ENCODE measurements at regions not wholly inside any gene's neighbourhood (a gene's known extent, or its start where the extent isn't known, plus 50 kb on each side); places are given as distances from the start of the nearest gene placed in this dataset.
"Not testable (repeated sequence)": the region's sequence is repeated elsewhere in the genome, so short reads cannot be mapped to it uniquely, and the experiment has no call there.

DNA sequence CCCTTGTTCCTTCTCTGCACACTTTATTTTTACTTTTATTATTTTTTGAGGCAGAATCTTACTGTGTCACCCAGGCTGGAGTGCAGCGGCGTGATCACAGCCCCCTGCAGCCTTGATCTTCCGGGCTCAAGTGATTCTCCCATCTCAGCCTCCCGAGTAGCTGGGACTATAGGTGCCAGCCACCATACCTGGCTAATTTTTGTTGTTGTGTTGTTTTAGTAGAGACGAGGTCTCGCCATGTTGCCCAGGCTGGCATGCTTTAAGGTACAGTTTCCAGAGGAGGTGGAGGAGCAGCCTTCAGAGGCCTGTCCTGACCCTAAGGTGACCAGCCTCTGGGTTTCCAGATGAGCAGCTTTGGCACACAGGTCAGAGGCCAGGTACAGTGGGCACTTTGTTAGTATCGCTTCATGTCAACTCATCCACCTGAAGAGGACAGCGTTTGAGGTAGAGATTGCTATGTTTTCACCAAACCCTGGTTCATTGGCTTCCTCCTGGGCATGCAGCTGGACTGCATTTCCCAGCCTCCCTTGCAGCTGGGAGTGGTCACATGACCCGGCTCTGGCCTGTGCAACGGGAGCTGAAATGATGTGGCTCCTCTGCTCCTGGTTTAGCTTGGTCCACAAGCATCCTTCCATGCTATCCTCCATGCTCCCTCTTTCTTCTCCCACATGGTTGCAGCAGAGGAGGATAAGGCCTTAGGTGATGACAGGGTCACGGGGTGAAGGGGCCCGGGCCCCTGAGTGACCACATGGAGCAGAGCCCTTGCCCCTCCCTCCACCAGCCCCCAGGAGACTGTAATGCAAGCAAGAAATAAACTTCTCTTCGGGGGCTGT is 139.3 kb upstream of the IER5L start:
- DNase-seq (ENCODE audit: low read depth in 2 of 2), result no peak

DNA sequence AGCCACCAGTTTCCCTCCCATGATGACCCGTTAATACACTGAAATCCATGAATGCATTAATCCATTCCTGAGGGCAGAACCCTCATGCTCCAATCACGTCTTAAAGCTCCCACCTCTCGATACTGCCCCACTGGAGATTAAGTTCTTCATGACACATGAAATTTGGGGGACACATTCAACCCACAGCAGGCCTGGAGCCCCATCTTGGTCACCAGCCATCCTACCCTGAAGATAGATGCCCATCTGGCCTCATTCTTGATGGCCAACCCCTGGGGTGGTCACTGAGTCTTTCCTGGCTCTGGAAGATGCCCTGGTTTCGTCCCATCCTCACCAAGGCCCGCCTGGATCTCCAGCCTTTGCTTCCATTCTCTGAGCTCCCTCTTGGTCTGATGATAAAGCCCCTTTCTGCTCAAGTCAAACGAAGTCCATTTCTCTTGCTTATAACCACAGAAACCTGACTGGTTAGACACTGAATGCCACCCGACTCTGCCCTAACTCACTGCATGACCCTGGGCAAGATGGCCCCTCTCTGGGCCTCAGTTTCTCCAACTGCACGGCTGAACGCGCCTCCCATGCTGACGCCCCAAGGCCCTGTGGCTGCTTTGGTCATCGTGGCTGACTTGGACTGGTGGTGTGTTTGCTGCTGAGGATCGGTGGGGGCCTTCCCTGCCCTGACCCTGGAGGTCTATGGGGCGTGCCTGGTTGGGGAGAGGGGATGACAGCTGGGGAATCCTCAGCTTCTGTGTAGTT is 138.4 kb upstream of the IER5L start:
- DNase-seq (ENCODE audit: low read depth in 2 of 2), result no peak

GRCh38 chr9:129313331-129313955 is 135.4 kb upstream of the IER5L start:
- no peak for DNase-seq (ENCODE audit: low read depth in 2 of 2)

GRCh38 chr9:129312251-129313122 is 134.4 kb upstream of the IER5L start:
- no peak for DNase-seq (ENCODE audit: low read depth in 2 of 2)

DNA sequence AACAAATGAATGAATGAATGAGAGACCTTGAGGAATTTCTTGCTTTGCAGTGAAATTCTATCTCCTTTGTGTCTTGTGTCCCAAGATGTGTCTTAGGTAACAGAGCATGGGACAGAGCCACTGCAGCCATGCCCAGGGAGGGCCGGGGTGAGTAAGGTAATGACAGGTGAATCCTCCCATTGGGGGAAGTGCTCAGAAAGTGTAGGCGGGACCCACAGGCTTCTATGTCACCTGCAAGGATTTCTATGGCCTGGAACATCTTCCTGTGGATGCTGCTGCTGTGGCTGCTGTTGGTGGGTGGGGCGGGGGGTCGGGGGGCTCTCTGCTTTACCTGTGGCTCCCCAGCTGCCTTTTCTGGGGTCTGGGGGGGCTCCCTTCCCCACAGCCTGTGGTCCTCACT is 133.6 kb upstream of the IER5L start:
- DNase-seq (ENCODE audit: low read depth in 2 of 2), result no peak

GRCh38 chr9:129310666-129311350 is 132.7 kb upstream of the IER5L start:
- no peak for DNase-seq (ENCODE audit: low read depth in 2 of 2)

DNA sequence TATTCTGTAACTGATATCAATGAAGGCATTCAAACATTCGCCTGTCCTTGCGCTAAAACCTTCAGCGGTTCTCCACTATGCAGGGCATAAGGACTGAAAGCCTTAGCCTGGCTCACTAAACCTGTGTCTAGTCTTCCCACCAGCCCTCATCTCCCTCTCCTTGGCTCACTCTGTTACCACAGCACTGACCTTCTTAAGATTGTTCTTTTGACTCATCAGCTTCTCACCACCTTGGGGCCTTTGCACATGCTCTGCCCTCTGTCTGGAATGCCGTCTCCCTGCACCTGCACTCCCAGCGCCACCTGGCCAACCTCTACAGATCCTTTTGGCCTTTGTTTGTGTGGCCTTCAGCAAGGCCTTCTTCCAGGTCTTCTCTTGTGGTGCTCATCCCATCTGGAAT is 131.8 kb upstream of the IER5L start:
- no peak for DNase-seq (ENCODE audit: low read depth in 2 of 2)

- DNase-seq (ENCODE audit: low read depth in 2 of 2), result no peak
These were observed 131.0 kb upstream of the IER5L start for GRCh38 chr9:129309041-129309430.

DNA sequence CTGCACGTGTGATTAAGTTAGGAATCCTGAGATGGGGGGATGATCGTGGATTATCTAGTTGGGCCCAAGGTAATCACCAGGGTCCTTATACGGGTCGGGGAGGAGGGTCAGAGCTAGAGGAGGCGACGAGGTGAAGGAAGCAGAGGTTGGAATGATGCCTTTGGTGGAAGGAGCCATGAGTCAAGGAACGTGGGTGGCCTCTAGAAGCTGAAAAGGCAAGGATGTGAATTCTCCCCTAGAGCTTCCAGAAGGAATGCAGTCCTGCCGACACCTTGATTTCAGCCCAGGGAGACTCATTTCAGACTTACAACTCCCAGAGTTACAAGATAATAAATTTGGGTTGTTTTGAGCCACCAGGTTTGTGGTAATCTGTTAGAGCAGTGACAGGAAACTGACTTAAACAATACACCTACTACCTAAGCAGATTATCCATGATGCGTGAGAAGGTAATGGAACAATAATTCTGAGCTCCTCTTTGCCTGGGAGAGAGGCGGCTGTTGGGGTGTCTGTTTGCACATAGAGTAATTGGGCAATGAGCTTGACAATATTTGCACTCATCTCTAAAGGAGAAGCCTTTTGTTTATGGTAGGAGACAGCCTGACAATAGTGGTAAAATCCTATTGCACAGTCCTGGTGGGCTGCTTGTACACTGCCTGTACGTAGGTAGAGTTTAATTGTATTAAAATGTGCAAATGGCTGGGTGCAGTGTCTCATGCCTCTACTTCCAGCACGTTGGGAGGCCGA is 129.3 kb upstream of the IER5L start:
- no peak for DNase-seq (ENCODE audit: low read depth in 2 of 2)

DNA sequence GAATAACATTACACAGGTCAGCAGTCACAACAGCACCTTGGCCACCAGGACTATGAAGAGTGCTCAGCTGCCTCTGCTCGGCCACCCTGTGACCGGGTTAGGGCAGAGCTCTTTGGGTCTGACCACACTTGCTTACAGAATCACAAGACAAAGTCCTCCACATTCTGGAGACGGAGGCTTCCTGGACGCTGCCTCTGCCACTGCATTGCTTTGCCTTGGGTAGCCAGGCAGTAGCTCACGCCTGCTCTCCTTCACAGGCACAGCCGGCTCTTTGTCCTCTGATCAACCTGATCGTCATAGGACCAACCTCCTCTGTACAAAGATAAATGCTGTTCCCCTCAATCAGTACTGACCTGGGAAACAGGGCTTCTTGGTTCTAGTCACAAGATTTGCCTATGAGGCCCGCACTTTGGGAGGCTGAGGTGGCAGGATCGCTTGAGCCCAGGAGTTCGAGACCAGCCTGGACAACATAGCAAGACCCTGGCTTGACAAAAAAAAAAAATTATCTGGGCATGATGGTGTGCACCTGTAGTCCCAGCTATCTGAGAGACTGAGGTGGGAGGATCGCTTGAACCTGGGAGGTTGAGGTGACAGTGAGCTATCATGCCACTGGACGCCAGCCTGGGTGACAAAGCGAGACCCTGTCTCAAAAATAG is 128.4 kb upstream of the IER5L start:
- DNase-seq (ENCODE audit: low read depth in 2 of 2), result no peak

DNA sequence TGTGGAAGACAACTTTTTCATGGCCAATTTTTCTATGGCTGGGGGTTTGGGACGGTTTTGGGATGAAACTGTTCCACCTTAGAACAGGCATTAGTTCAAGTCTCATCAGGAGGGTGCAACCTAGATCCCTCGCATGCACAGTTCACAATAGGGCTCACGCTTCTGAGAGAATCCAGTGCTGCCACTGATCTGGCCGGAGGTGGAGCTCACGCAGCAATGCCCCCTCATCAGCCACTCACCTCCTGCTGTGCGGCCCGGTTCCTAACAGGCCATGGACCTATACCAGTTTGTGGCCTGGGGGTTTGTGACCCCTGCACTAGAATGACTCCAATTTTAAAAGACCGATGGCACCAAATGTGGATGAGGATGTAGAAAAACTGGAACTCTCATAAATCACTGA is 127.2 kb upstream of the IER5L start:
- no peak for DNase-seq (ENCODE audit: low read depth in 2 of 2)

- DNase-seq (ENCODE audit: low read depth in 2 of 2), result no peak
These were observed 123.9 kb upstream of the IER5L start for GRCh38 chr9:129301941-129302340.

DNA sequence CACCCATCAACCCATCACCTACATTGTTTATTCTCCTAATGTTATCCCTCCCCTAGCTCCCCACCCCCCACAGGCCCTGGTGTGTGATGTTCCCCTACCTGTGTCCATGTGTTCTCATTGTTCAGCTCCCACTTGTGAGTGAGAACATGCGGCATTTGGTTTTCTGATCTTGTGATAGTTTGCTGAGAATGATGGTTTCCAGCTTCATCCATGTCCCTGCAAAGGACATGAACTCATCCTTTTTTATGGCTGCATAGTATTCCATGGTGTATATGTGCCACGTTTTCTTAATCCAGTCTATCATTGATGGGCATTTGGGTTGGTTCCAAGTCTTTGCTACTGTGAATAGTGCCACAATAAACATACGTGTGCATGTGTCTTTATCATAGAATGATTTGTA is 118.1 kb upstream of the IER5L start:
- not testable (repeated sequence) for DNase-seq (ENCODE audit: low read depth in 2 of 2)

GRCh38 chr9:129291041-129291501 is 113.0 kb upstream of the IER5L start:
- no peak for DNase-seq (ENCODE audit: low read depth in 2 of 2)

- DNase-seq (ENCODE audit: low read depth in 2 of 2), result no peak
These were observed 112.5 kb upstream of the IER5L start for GRCh38 chr9:129290606-129291005.

- no peak for DNase-seq (ENCODE audit: low read depth in 2 of 2)
These were observed 111.8 kb upstream of the IER5L start for GRCh38 chr9:129289883-129290282.

DNA sequence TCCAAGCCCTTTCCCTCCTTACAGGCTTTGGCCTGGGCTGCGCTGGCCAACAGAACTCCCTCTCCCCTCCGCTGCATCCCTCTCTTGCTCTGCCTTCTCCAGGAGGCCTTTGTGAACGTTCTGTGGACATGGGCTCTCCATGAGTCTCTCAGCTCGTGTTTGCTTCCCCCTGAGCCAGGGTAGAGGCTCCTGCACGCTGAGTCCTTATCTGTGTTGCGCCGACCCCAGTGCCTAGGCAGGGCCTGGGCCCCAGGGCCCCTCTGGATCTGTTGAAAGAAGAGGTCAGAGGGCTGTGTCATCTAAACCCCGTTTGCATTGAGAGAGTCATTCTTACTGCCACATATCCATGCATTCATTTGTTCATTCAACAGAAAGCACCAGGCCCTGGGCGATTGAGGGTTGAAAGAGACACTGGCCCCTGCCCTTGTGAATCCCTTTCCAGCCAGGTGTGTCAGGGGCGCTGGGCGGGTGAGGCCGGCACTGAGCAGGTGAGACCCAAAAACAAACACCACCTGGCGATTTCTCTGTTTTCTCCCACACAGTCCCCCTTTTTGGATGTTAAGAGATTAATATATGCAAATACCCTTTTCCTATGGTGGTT is 111.2 kb upstream of the IER5L start:
- DNase-seq (ENCODE audit: low read depth in 2 of 2), result no peak

DNA sequence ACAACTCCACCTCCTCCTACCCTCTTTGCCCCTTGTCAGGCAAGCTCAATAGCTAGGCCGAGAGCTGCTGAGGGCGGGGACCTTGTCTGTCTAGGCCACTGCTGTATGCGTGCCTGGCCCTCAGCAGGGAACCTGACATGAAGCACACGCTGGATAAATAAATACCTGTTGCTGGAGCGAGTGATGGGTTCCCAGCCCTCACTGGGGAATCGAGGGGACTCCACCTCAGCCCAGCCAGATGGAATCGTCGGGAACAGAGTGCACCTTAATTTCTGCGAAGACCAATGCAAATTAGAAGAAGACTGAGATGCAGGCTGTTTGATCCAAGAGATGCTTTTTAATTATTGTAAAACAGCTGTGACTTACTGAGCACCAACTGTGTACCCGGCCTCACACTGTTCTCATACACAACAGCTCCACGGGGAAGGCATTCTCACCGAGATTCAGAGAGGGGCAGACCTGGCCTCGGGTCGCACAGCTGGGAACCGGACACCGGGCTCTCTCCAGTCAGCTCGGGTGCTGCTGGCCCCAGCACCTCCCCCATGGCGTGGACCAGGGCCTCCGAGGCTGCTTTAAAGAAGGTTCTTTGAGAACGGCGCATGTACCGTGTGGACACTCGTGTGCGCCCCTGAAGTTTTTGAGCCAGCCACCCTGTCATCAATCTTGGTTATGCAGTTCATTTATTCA is 109.7 kb upstream of the IER5L start:
- DNase-seq (ENCODE audit: low read depth in 2 of 2), result no peak

All from stimulated activated CD8-positive, alpha-beta memory T cell treated with anti-CD3 and anti-CD28 coated beads, Interleukin-2, amount 100 ng/mL, for 48 hours (primary cell).